ENCODE measurements at regions not wholly inside any gene's neighbourhood (a gene's known extent, or its start where the extent isn't known, plus 50 kb on each side); places are given as distances from the start of the nearest gene placed in this dataset.
A peak's percentile ranks its signal among the peaks of the same experiment; 100 is the strongest.

DNA sequence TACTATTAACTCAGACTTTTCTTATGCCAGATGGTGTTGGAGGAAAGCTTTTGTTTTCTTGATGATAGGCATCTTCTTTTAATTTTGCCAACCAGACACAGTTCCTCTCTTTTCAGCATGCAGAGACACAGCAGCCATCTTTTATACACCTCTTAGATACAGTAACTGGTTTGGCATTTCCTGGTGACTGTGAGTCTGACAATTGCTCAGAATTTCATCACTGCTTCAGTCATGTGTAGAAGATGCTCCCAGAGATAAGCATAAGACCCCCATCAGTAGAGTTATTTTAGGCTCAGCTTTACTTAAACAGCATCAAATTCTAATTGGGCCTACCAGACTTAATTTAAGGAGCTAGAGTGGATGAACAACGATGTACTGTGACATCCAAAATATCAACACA lies 779.0 kb downstream of the SQOR start:
- H3K36me3 ChIP-seq (ENCODE audit: control insufficient read depth, insufficient read depth, low read length), result no peaks in the 10 kb centered on the region
- no peaks in the 10 kb centered on the region for H3K79me1 ChIP-seq (ENCODE audit: low read depth in 1 of 2, low read length in 2 of 2)
- intact Hi-C loops (cut with micrococcal nuclease) (no loop called here), in situ Hi-C loops (cut with MboI; ENCODE audit: low sequenced_read_pairs) (no loop called here), dilution Hi-C loops (cut with HindIII; ENCODE audit: low sequenced_read_pairs, unreplicated experiment) (no loop called here)
- DNase-seq (peak; percentile 19), ATAC-seq (ENCODE audit: low read depth) (no peak)
- no peak overlapping the region for H3K4me3 ChIP-seq (ENCODE audit: insufficient read depth, low read depth, low read length)
- H3K23ac ChIP-seq (ENCODE audit: low read depth, low read length), result no peak overlapping the region
- H3K27me3 ChIP-seq (ENCODE audit: control insufficient read depth, insufficient read depth, low read length), result no peaks in the 10 kb centered on the region
- H4K8ac ChIP-seq (ENCODE audit: low read depth in 2 of 2, low read length in 2 of 2), result no peak overlapping the region
- no CpG with 5 or more reads among the region's 1 CpG for WGBS, 2 experiments (ENCODE audit: extremely low coverage in 2 of 2, insufficient read length in 1 of 2)
- ChIA-PET POLR2A (ENCODE audit: unreplicated experiment) (no interaction called here), CTCF (no interaction called here)
- no peak overlapping the region for H2BK5ac ChIP-seq (ENCODE audit: low read depth, low read length, poor library complexity, severe bottlenecking)
- H3K27ac ChIP-seq (ENCODE audit: insufficient read depth, low read length), result no peak overlapping the region
- H2AK5ac ChIP-seq (ENCODE audit: low read depth, low read length), result no peak overlapping the region
- H3K4ac ChIP-seq (ENCODE audit: low read depth, low read length), result no peak overlapping the region
- no peak for TF ChIP-seq POLR2A (IDR thresholded peaks at IDR 0.05; ENCODE audit: low read depth, low read length)
- TF ChIP-seq NFE2L2 (IDR thresholded peaks at IDR 0.05; ENCODE audit: low read depth, low read length), result no peak
- no peak for TF ChIP-seq BHLHE40 (IDR thresholded peaks at IDR 0.05; ENCODE audit: low read depth, low read length)
- TF ChIP-seq FOS (IDR thresholded peaks at IDR 0.05; ENCODE audit: low read depth, low read length), result no peak
- no peak for TF ChIP-seq RFX5 (IDR thresholded peaks at IDR 0.05; ENCODE audit: low read depth, low read length)
- TF ChIP-seq MAFK (IDR thresholded peaks at IDR 0.05; ENCODE audit: low read depth, low read length), result no peak
- TF ChIP-seq CHD1 (IDR thresholded peaks at IDR 0.05; ENCODE audit: low read depth, low read length), result no peak
- TF ChIP-seq, protein P1, sequence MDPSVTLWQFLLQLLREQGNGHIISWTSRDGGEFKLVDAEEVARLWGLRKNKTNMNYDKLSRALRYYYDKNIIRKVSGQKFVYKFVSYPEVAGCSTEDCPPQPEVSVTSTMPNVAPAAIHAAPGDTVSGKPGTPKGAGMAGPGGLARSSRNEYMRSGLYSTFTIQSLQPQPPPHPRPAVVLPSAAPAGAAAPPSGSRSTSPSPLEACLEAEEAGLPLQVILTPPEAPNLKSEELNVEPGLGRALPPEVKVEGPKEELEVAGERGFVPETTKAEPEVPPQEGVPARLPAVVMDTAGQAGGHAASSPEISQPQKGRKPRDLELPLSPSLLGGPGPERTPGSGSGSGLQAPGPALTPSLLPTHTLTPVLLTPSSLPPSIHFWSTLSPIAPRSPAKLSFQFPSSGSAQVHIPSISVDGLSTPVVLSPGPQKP (IDR thresholded peaks at IDR 0.05; ENCODE audit: borderline replicate concordance, low read depth, low read length), result no peak
- TF ChIP-seq CEBPB (IDR thresholded peaks at IDR 0.05; ENCODE audit: low read depth, low read length), result no peak
- TF ChIP-seq, protein P2, sequence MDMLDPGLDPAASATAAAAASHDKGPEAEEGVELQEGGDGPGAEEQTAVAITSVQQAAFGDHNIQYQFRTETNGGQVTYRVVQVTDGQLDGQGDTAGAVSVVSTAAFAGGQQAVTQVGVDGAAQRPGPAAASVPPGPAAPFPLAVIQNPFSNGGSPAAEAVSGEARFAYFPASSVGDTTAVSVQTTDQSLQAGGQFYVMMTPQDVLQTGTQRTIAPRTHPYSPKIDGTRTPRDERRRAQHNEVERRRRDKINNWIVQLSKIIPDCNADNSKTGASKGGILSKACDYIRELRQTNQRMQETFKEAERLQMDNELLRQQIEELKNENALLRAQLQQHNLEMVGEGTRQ (IDR thresholded peaks at IDR 0.05; ENCODE audit: low read depth, low read length), result no peak
- TF ChIP-seq SMC3 (IDR thresholded peaks at IDR 0.05; ENCODE audit: low read depth, low read length), result no peak
- no peak for TF ChIP-seq RAD21 (IDR thresholded peaks at IDR 0.05; ENCODE audit: low read length)
- TF ChIP-seq MAZ (IDR thresholded peaks at IDR 0.05; ENCODE audit: borderline replicate concordance, low read depth, low read length), result no peak
- TF ChIP-seq RCOR1 (IDR thresholded peaks at IDR 0.05; ENCODE audit: insufficient replicate concordance, low read length), result no peak
- TF ChIP-seq, protein P3, sequence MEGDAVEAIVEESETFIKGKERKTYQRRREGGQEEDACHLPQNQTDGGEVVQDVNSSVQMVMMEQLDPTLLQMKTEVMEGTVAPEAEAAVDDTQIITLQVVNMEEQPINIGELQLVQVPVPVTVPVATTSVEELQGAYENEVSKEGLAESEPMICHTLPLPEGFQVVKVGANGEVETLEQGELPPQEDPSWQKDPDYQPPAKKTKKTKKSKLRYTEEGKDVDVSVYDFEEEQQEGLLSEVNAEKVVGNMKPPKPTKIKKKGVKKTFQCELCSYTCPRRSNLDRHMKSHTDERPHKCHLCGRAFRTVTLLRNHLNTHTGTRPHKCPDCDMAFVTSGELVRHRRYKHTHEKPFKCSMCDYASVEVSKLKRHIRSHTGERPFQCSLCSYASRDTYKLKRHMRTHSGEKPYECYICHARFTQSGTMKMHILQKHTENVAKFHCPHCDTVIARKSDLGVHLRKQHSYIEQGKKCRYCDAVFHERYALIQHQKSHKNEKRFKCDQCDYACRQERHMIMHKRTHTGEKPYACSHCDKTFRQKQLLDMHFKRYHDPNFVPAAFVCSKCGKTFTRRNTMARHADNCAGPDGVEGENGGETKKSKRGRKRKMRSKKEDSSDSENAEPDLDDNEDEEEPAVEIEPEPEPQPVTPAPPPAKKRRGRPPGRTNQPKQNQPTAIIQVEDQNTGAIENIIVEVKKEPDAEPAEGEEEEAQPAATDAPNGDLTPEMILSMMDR (conservative IDR thresholded peaks at IDR 0.05; ENCODE audit: low read depth, low read length), result no peak
- no peak overlapping the region for H4K5ac ChIP-seq (ENCODE audit: low read depth, low read length)
- no peak overlapping the region for H3K9ac ChIP-seq (ENCODE audit: low read depth, low read length)
- H4K20me1 ChIP-seq (ENCODE audit: insufficient read depth, low read length), result no peaks in the 10 kb centered on the region
- H2BK15ac ChIP-seq (ENCODE audit: low read depth, low read length), result no peak overlapping the region
- H3K18ac ChIP-seq (ENCODE audit: low read depth, low read length), result no peak overlapping the region
- H3K9me3 ChIP-seq (ENCODE audit: control insufficient read depth, insufficient read depth, low read length), result peaks cover 5% of the 10 kb centered on the region; the same call in 1 of the 2 replicates
- no peak overlapping the region for H2AK9ac ChIP-seq (replicated peaks; ENCODE audit: low read depth, low read length, poor library complexity)
- BruUV-seq (replicated peaks), result no TSS peak
- H3K4me2 ChIP-seq (ENCODE audit: low read depth, low read length), result no peak overlapping the region
- H3K4me1 ChIP-seq (ENCODE audit: control insufficient read depth, insufficient read depth, low read length), result no peaks in the 10 kb centered on the region
- no peak overlapping the region for H2BK120ac ChIP-seq (ENCODE audit: low read depth, low read length)
- no peak overlapping the region for H4K91ac ChIP-seq (ENCODE audit: insufficient read depth, low read depth, low read length)
- no peak overlapping the region for H3K14ac ChIP-seq (replicated peaks; ENCODE audit: low read depth, low read length)
- H3K56ac ChIP-seq (ENCODE audit: extremely low read depth, insufficient read depth, low read length), result no peak overlapping the region
- no peak overlapping the region for H2AFZ ChIP-seq (replicated peaks; ENCODE audit: low read length, poor library complexity)
- H3K9me1 ChIP-seq (ENCODE audit: insufficient read depth, low read length), result no peaks in the 10 kb centered on the region
- H2BK20ac ChIP-seq (ENCODE audit: low read depth, low read length), result no peak overlapping the region

Measured in IMR-90 (cell line).